SK-N-SH (cell line): ENCODE measurements at regions not wholly inside any gene's neighbourhood (a gene's known extent, or its start where the extent isn't known, plus 50 kb on each side); places are given as distances from the start of the nearest gene placed in this dataset.

Experiments used
- CTCF ChIA-PET: fragments of 300-600, 350-600 bp; formaldehyde crosslinking; extraction: SDS; loops from one replicate; lab custom pipeline; 2021; lab: Yijun Ruan, JAX
- POLR2A ChIA-PET: fragments of 350-600 bp; sonication (Branson Sonifier 250); formaldehyde crosslinking; extraction: SDS; loops from one replicate; lab custom pipeline; 2020; ENCODE audit warnings: antibody characterized with exemption, inconsistent platforms; lab: Yijun Ruan, JAX
- DNase-seq: peaks from one replicate; pipeline ENCODE4 v3.0.0; 2012
- H2AFZ ChIP-seq: fragments of 200-600 bp; sonication (generic); 2 replicates; pipeline ENCODE4 v1.8.1; 2016; ENCODE audit warnings: antibody characterized with exemption, mild to moderate bottlenecking, low read depth
- H3F3A ChIP-seq: fragments of 200-600 bp; sonication (generic); replicated peaks from 2 replicates; pipeline ENCODE3; 2016; ENCODE audit warnings: antibody characterized with exemption, mild to moderate bottlenecking; ENCODE audit not compliant: insufficient read depth
- H3K27ac ChIP-seq, 2 experiments: fragments of 200-500 bp in 1 of 2; fragments of 200-600 bp in 1 of 2; sonication (Bioruptor generic) in 1 of 2; sonication (generic), shearing (Covaris generic) in 1 of 2; 2 replicates each; pipeline versions ENCODE4 v1.5.1 to v1.6.1; 2014 to 2016; ENCODE audit warnings: low read depth in 2 of 2, inconsistent platforms in 1 of 2, low read length in 1 of 2, mild to moderate bottlenecking in 1 of 2, mixed read lengths in 1 of 2
- H3K27me3 ChIP-seq: fragments of 200-600 bp; sonication (generic), shearing (Covaris generic); 2 replicates; pipeline ENCODE4 v1.6.1; 2016; ENCODE audit warnings: mixed run types; ENCODE audit not compliant: insufficient read depth
- H3K36me3 ChIP-seq, 2 experiments: fragments of 200-500 bp in 1 of 2; fragments of 200-600 bp in 1 of 2; sonication (Bioruptor generic) in 1 of 2; sonication (generic) in 1 of 2; replicated peaks in 1 of 2; 2 replicates each; pipeline versions ENCODE3 to v1.5.1; 2014 to 2016; ENCODE audit warnings: low read length in 1 of 2, mild to moderate bottlenecking in 1 of 2; ENCODE audit not compliant: insufficient read depth in 2 of 2, control insufficient read depth in 1 of 2
- H3K4me1 ChIP-seq, 2 experiments: fragments of 200-500 bp in 1 of 2; fragments of 200-600 bp in 1 of 2; sonication (Bioruptor generic) in 1 of 2; sonication (generic), shearing (Covaris generic) in 1 of 2; 2 replicates each; pipeline versions ENCODE4 v1.5.1 to v1.6.1; 2014 to 2016; ENCODE audit warnings: low read depth in 1 of 2, low read length in 1 of 2, mixed run types in 1 of 2; ENCODE audit not compliant: insufficient read depth in 2 of 2, control insufficient read depth in 1 of 2
- H3K4me2 ChIP-seq: fragments of 200-600 bp; sonication (generic), shearing (Covaris generic); 2 replicates; pipeline ENCODE4 v1.6.1; 2017; ENCODE audit warnings: mixed run types
- H3K4me3 ChIP-seq, 2 experiments: fragments of 200-500 bp in 1 of 2; fragments of 200-600 bp in 1 of 2; sonication (Bioruptor generic) in 1 of 2; sonication (generic), shearing (Covaris generic) in 1 of 2; 2 replicates each; pipeline versions ENCODE4 v1.5.1 to v1.8.1; 2014 to 2016; ENCODE audit warnings: low read depth in 2 of 2, inconsistent platforms in 1 of 2, low read length in 1 of 2, mild to moderate bottlenecking in 1 of 2, mixed read lengths in 1 of 2, moderate library complexity in 1 of 2
- H3K79me2 ChIP-seq: fragments of 200-600 bp; sonication (generic); 2 replicates; pipeline ENCODE4 v1.8.1; 2017; ENCODE audit warnings: mild to moderate bottlenecking; ENCODE audit not compliant: insufficient read depth
- H3K9ac ChIP-seq: fragments of 200-600 bp; sonication (generic); 2 replicates; pipeline ENCODE4 v1.6.1; 2017; ENCODE audit warnings: mixed run types
- H3K9me2 ChIP-seq: fragments of 200-600 bp; sonication (generic); 2 replicates; pipeline ENCODE4 v1.6.1; 2017; ENCODE audit warnings: mixed run types
- H3K9me3 ChIP-seq: fragments of 200-600 bp; sonication (generic); 2 replicates; pipeline ENCODE4 v1.6.1; 2017; ENCODE audit warnings: mixed run types, mild to moderate bottlenecking, moderate library complexity
- H4K20me1 ChIP-seq: fragments of 200-600 bp; sonication (generic); 2 replicates; pipeline ENCODE4 v1.6.1; 2017; ENCODE audit warnings: mild to moderate bottlenecking, mixed run types; ENCODE audit not compliant: insufficient read depth
- EP300 ChIP-seq, 2 experiments: IDR thresholded peaks; 2 replicates each; pipeline versions ENCODE4 v1.4.0 to v1.6.1; 2012; ENCODE audit warnings: borderline replicate concordance in 1 of 2, low read depth in 1 of 2, low read length in 1 of 2
- EZH2phosphoT487 ChIP-seq: fragments of 200-600 bp; sonication (generic); IDR thresholded peaks from 2 replicates; pipeline ENCODE4 v1.6.1; 2017; ENCODE audit warnings: low read depth, mixed run types, mild to moderate bottlenecking, antibody characterized with exemption, moderate library complexity, borderline replicate concordance
- FOSL2 ChIP-seq: IDR thresholded peaks from 2 replicates; pipeline ENCODE4 v1.4.0; 2012; ENCODE audit warnings: low read depth, mild to moderate bottlenecking, moderate library complexity, borderline replicate concordance
- FOXJ3 ChIP-seq: sonication (generic); formaldehyde crosslinking; IDR thresholded peaks from 2 replicates; pipeline ENCODE4 v1.5.1; 2020; ENCODE audit warnings: mild to moderate bottlenecking, missing genetic modification reagents
- FOXM1 ChIP-seq: IDR thresholded peaks from 2 replicates; pipeline ENCODE4 v1.4.0; 2012; ENCODE audit warnings: low read depth, mild to moderate bottlenecking
- GATA2 ChIP-seq: sonication (generic); formaldehyde crosslinking; IDR thresholded peaks from 2 replicates; pipeline ENCODE4 v1.5.0; 2020; ENCODE audit warnings: mild to moderate bottlenecking, missing genetic modification reagents
- MAX ChIP-seq: IDR thresholded peaks from 2 replicates; pipeline ENCODE4 v1.4.0; 2012; ENCODE audit warnings: low read depth
- MEF2A ChIP-seq: IDR thresholded peaks from 2 replicates; pipeline ENCODE4 v1.4.0; 2012; ENCODE audit warnings: low read depth, borderline replicate concordance
- MXI1 ChIP-seq: IDR thresholded peaks from 2 replicates; pipeline ENCODE4 v1.6.1; 2012; ENCODE audit warnings: mild to moderate bottlenecking, low read depth, low read length, improper control_type of control experiment
- NFIC ChIP-seq: IDR thresholded peaks from 2 replicates; pipeline ENCODE4 v1.4.0; 2012; ENCODE audit warnings: borderline replicate concordance
- NRF1 ChIP-seq: IDR thresholded peaks from 2 replicates; pipeline ENCODE4 v1.6.1; 2012; ENCODE audit warnings: low read depth, mild to moderate bottlenecking, low read length
- PBX3 ChIP-seq: IDR thresholded peaks from 2 replicates; pipeline ENCODE4; 2012
- REST ChIP-seq: IDR thresholded peaks from 2 replicates; pipeline ENCODE4 v1.6.1; 2012; ENCODE audit warnings: mild to moderate bottlenecking, low read depth, low read length, moderate library complexity
- RXRA ChIP-seq: IDR thresholded peaks from 2 replicates; pipeline ENCODE4 v1.4.0; 2012; ENCODE audit warnings: low read depth, mild to moderate bottlenecking, borderline replicate concordance
- SIN3A ChIP-seq: IDR thresholded peaks from 2 replicates; pipeline ENCODE4 v1.6.1; 2012; ENCODE audit warnings: low read depth, mild to moderate bottlenecking, low read length, moderate library complexity, borderline replicate concordance
- TCF12 ChIP-seq: IDR thresholded peaks from 2 replicates; pipeline ENCODE4 v1.4.0; 2012
- TEAD4 ChIP-seq: IDR thresholded peaks from 2 replicates; pipeline ENCODE4 v1.4.0; 2012; ENCODE audit warnings: mild to moderate bottlenecking, borderline replicate concordance; ENCODE audit not compliant: insufficient read depth
- YY1 ChIP-seq: IDR thresholded peaks from 2 replicates; pipeline ENCODE4 v1.4.0; 2012; ENCODE audit warnings: low read depth, mild to moderate bottlenecking
- ZBTB33 ChIP-seq: IDR thresholded peaks from 2 replicates; pipeline ENCODE4 v1.4.0; 2012; ENCODE audit warnings: low read depth, borderline replicate concordance

- POLR2A ChIA-PET, result no interaction called here
- peak overlapping the region in 1 of 2 experiments; percentile 11; a peak in 1 of 4 replicates for H3K27ac ChIP-seq
These were observed 631.6 kb upstream of the CAMK1G start for GRCh38 chr1:208951908-208952307.

GRCh38 chr1:208962867-208963266 is 620.6 kb upstream of the CAMK1G start:
- DNase-seq, result no peak
- Histone ChIP-seq H2AFZ (no peak overlapping the region), H3K27me3 (no peaks in the 10 kb centered on the region), H3K9ac (no peak overlapping the region), H3K4me1 (no peaks in the 10 kb centered on the region), H3F3A (no peaks in the 10 kb centered on the region), H3K9me3 (peaks cover 17% of the 10 kb centered on the region; the same call in 1 of the 2 replicates), H3K27ac (peak overlapping the region; percentile 54 to 72; a peak in 2 of 4 replicates), H3K36me3 (no peaks in the 10 kb centered on the region), H3K79me2 (no peaks in the 10 kb centered on the region), H4K20me1 (no peaks in the 10 kb centered on the region), H3K4me3 (no peak overlapping the region), H3K4me2 (no peak overlapping the region), H3K9me2 (no peaks in the 10 kb centered on the region)
- POLR2A ChIA-PET, result no interaction called here
- CTCF ChIA-PET, result no interaction called here
- no peak for TF ChIP-seq NRF1
- TF ChIP-seq SIN3A, result no peak
- peak; percentile 92 for TF ChIP-seq TCF12
- no peak for TF ChIP-seq RXRA
- no peak for TF ChIP-seq MXI1
- peak; percentile 48; the same call in 1 of the 2 replicates for TF ChIP-seq MEF2A
- no peak for TF ChIP-seq YY1
- TF ChIP-seq PBX3, result peak; percentile 84
- no peak for TF ChIP-seq REST
- no peak for TF ChIP-seq EZH2phosphoT487
- TF ChIP-seq FOXJ3 (CRISPR knock-in tag), result no peak
- TF ChIP-seq EP300 (IDR thresholded peaks at IDR 0.05; ENCODE audit: borderline replicate concordance in 1 of 2, low read depth in 1 of 2, low read length in 1 of 2), result peak; percentile 35 to 76; a peak in 2 of 4 replicates
- peak; percentile 49; the same call in 1 of the 2 replicates for TF ChIP-seq TEAD4
- peak; percentile 61; the same call in 1 of the 2 replicates for TF ChIP-seq NFIC
- TF ChIP-seq FOSL2, result peak; percentile 10; the same call in 1 of the 2 replicates
- no peak for TF ChIP-seq MAX

More at GRCh38 chr1:208951908-208952307, 631.6 kb upstream of the CAMK1G start:
- CTCF ChIA-PET, result interaction anchor here (1.3 to 1.4 kb wide), 3 partner anchors 79 to 299 kb away, joined by 3 to 6 read pairs (median 3); no protein-coding TSS in a partner anchor
- Histone ChIP-seq H3F3A (no peaks in the 10 kb centered on the region), H3K9me2 (no peaks in the 10 kb centered on the region), H4K20me1 (no peaks in the 10 kb centered on the region), H3K9me3 (no peaks in the 10 kb centered on the region), H3K36me3 (no peaks in the 10 kb centered on the region), H3K4me2 (no peak overlapping the region), H3K4me1 (peaks cover 0 to 6% of the 10 kb centered on the region in 2 experiments; a peak in 2 of 4 replicates), H3K79me2 (no peaks in the 10 kb centered on the region), H3K9ac (no peak overlapping the region), H2AFZ (no peak overlapping the region), H3K27me3 (no peaks in the 10 kb centered on the region), H3K4me3 (no peak overlapping the region)
- peak; percentile 43 for TF ChIP-seq GATA2 (CRISPR knock-in tag)
- no peak for TF ChIP-seq ZBTB33
- TF ChIP-seq FOXM1, result no peak
- peak; percentile 47 for DNase-seq
